Tibial nerve (tissue), 4 donors: ENCODE measurements at regions not wholly inside any gene's neighbourhood (a gene's known extent, or its start where the extent isn't known, plus 50 kb on each side); places are given as distances from the start of the nearest gene placed in this dataset.

ENCODE experiments used
- DNase-seq, 2 donors: peaks; one replicate each; pipeline ENCODE4 v3.0.0-alpha.2; 2019; ENCODE audit warnings: low spot score in 2 of 2
- H3K27ac ChIP-seq, 4 donors: fragments of 200-600 bp; sonication (generic) in 3 of 4; one replicate each; pipeline ENCODE4 v1.5.1; 2017 to 2019; ENCODE audit warnings: mild to moderate bottlenecking in 1 of 4
- H3K27me3 ChIP-seq, 2 donors: fragments of 200-600 bp; sonication (generic) in 1 of 2; one replicate each; pipeline versions ENCODE4 v1.5.1 to v1.6.0; 2017 to 2019
- H3K36me3 ChIP-seq, 3 donors: fragments of 200-600 bp; sonication (generic); one replicate each; pipeline ENCODE4 v1.5.1; 2018 to 2019
- H3K4me1 ChIP-seq, 4 donors: fragments of 200-600 bp; sonication (generic) in 3 of 4; one replicate each; pipeline ENCODE4 v1.5.1; 2017 to 2019
- H3K4me3 ChIP-seq, 4 donors: fragments of 200-600 bp; sonication (generic) in 3 of 4; one replicate each; pipeline ENCODE4 v1.5.1; 2017 to 2019; ENCODE audit warnings: mild to moderate bottlenecking in 1 of 4, moderate library complexity in 1 of 4
- H3K9me3 ChIP-seq, 4 donors: fragments of 200-600 bp; sonication (generic) in 3 of 4; one replicate each; pipeline ENCODE4 v1.5.1; 2017 to 2019
- EP300 ChIP-seq, 2 donors: sonication (generic); formaldehyde crosslinking; IDR thresholded peaks; one replicate each; pipeline ENCODE4 v1.6.1; 2017; ENCODE audit warnings: antibody characterized with exemption in 2 of 2, mild to moderate bottlenecking in 1 of 2
- POLR2A ChIP-seq, 2 donors: fragments of 450-650 bp; IDR thresholded peaks; one replicate each; pipeline ENCODE4 v1.6.1; 2017; ENCODE audit warnings: antibody characterized with exemption in 2 of 2, mild to moderate bottlenecking in 2 of 2, moderate library complexity in 2 of 2
- WGBS, 2 donors: methylation state at CpG; one replicate each; pipeline ENCODE4 v1.1.5; 2018; 5-methylcytosine and 5-hydroxymethylcytosine counted together
- TF ChIP-seq, protein P1 (sequence below), 5 experiments: fragments of 200-600 bp in 3 of 5; fragments of 450-650 bp in 2 of 5; sonication (generic) in 3 of 5; IDR thresholded peaks; one replicate each; pipeline ENCODE4 v1.5.1; 2016 to 2019; ENCODE audit warnings: antibody characterized with exemption in 5 of 5, mild to moderate bottlenecking in 3 of 5, moderate library complexity in 2 of 5

DNA sequence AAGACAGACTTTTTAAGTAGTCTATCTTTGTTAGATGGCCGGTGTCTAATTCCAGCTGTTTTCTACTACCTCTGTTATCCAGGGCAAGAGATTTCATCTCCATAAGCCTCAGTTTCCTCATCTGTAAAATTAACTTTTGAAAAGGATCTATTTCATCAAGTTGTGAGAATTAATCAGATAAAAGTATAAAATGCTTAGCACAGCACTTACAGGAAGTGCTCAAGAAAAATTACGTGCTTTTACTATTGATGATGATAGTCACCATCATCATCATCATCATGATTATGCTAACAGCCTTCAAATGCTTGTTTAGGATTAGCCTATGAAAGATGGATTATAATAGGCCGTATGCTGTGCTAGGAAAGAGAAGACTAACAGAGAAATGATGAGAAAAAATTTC is 76.2 kb downstream of the CYRIA start:
- TF ChIP-seq, protein P1, sequence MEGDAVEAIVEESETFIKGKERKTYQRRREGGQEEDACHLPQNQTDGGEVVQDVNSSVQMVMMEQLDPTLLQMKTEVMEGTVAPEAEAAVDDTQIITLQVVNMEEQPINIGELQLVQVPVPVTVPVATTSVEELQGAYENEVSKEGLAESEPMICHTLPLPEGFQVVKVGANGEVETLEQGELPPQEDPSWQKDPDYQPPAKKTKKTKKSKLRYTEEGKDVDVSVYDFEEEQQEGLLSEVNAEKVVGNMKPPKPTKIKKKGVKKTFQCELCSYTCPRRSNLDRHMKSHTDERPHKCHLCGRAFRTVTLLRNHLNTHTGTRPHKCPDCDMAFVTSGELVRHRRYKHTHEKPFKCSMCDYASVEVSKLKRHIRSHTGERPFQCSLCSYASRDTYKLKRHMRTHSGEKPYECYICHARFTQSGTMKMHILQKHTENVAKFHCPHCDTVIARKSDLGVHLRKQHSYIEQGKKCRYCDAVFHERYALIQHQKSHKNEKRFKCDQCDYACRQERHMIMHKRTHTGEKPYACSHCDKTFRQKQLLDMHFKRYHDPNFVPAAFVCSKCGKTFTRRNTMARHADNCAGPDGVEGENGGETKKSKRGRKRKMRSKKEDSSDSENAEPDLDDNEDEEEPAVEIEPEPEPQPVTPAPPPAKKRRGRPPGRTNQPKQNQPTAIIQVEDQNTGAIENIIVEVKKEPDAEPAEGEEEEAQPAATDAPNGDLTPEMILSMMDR (IDR thresholded peaks at IDR 0.05), result no peak
- TF ChIP-seq POLR2A (IDR thresholded peaks at IDR 0.05), result no peak
- TF ChIP-seq EP300 (IDR thresholded peaks at IDR 0.05), result no peak
- Histone ChIP-seq H3K9me3 (no peaks in the 10 kb centered on the region), H3K4me1 (peaks cover 0 to 2% (median 0%) of the 10 kb centered on the region in 4 donors), H3K27ac (no peak overlapping the region), H3K27me3 (no peaks in the 10 kb centered on the region), H3K36me3 (no peaks in the 10 kb centered on the region), H3K4me3 (no peak overlapping the region)
- no peak for DNase-seq
- 87 to 91% methylated on average over 3 of the region's 3 CpGs for WGBS, 2 donors

DNA sequence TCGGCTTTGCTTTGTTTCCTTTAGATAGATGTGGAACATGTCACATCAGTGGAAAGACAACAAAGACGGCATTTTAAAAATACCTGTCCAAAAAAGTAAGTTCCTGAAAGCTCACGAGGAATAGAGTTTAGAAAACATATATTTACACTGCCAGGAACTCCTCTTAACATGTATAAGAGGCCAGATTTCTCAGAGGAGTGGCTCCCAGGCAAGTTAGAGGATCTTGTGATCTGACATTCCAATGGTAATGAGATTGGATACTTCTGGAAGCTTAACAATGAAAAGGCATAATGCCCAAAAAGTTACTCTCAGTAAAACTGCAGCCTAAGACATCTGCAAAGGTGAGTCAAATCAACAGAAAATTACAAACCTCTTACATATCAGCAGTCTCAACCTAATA is 77.1 kb downstream of the CYRIA start:
- Histone ChIP-seq H3K27me3 (no peaks in the 10 kb centered on the region), H3K4me1 (peaks cover 0 to 4% (median 0%) of the 10 kb centered on the region in 4 donors), H3K4me3 (no peak overlapping the region), H3K9me3 (no peaks in the 10 kb centered on the region), H3K27ac (no peak overlapping the region), H3K36me3 (no peaks in the 10 kb centered on the region)
- TF ChIP-seq, protein P1 (IDR thresholded peaks at IDR 0.05), result no peak
- TF ChIP-seq EP300 (IDR thresholded peaks at IDR 0.05) (no peak), POLR2A (IDR thresholded peaks at IDR 0.05) (no peak)
- 79 to 82% methylated on average over 3 of the region's 3 CpGs for WGBS, 2 donors
- no peak for DNase-seq

DNA sequence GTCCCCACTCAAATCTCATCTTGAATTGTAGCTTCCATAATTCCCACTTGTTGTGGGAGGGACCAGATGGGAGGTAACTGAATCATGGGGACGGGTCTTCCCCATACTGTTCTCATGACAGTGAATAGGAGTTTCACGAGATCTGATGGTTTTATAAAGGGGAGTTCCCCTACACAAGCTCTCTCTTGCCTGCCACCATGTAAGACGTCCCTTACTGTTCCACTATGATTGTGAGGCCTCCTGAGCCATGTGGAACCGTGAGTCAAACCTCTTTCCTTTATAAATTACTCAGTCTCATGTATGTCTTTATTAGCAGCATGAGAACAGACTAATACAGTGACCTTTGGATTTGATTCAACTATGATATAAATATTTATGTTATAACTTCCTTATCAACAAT is 78.0 kb downstream of the CYRIA start:
- no peak overlapping the region for H3K27ac ChIP-seq
- H3K4me1 ChIP-seq, result peaks cover 0 to 4% (median 0%) of the 10 kb centered on the region in 4 donors
- no peak for DNase-seq
- no peaks in the 10 kb centered on the region for H3K36me3 ChIP-seq
- H3K9me3 ChIP-seq, result no peaks in the 10 kb centered on the region
- H3K4me3 ChIP-seq, result no peak overlapping the region
- H3K27me3 ChIP-seq, result no peaks in the 10 kb centered on the region
- WGBS, 2 donors, result 79 to 90% methylated on average over 4 of the region's 4 CpGs
- TF ChIP-seq EP300 (IDR thresholded peaks at IDR 0.05) (no peak), POLR2A (IDR thresholded peaks at IDR 0.05) (no peak)

DNA sequence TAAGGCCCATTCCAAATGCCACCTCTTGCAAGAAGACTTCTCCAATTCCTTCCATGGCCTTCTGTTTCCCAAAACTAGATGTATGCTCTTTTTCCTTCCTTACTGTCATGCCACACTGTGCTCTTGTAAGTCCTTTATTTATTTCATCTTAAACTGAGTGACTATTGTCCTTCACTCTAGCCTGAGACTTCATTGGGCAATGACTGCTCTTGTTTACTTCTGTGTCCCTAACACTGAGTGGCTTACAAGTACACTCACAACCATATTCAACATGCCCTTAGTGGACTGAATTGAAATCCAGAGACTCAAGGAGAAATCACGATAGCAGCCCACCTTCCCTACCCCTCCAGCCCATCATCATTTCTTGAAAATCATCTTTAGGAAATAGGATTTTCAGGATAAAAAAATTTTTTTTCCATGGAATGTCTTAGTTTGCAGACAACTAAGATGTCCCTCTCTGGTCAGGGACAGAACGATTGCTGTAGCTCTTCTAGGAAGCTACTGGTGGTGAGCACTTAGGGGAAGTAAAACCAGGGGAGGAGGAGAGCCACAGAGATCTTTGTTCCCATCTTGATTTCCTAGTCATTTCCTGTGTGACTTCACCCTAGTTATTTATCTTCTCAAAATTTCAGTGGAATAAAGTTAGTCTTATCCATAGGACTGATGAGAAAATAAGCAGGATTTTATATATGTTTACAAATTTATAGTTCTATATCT is 80.7 kb downstream of the CYRIA start:
- 74 to 79% methylated on average over 2 of the region's 2 CpGs for WGBS, 2 donors
- Histone ChIP-seq H3K27me3 (no peaks in the 10 kb centered on the region), H3K4me1 (peaks cover 0 to 4% (median 0%) of the 10 kb centered on the region in 4 donors), H3K9me3 (no peaks in the 10 kb centered on the region), H3K27ac (no peak overlapping the region), H3K4me3 (no peak overlapping the region), H3K36me3 (no peaks in the 10 kb centered on the region)
- TF ChIP-seq POLR2A (IDR thresholded peaks at IDR 0.05) (no peak), EP300 (IDR thresholded peaks at IDR 0.05) (no peak)
- TF ChIP-seq, protein P1 (IDR thresholded peaks at IDR 0.05), result no peak
- no peak for DNase-seq

DNA sequence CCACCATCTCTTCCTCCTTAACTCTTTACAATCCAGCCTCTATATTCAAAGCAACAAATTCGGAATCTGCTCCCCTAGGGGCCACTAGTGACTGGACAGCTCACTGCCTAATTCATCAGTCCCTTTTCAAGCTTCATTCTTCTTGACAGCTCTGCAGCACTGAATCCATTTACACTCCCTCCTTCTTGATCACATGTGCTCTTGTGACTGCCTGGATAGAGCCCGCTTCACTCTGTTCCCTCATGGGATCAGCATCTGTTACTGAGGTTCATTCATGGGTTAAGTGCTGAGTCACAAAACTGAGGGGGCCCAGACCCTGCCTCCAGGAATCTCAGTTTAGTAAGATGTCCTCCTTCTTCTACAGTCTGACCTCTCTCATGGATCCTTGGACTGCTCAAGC is 81.5 kb downstream of the CYRIA start:
- Histone ChIP-seq H3K36me3 (no peaks in the 10 kb centered on the region), H3K4me1 (peaks cover 0 to 4% (median 0%) of the 10 kb centered on the region in 4 donors), H3K4me3 (no peak overlapping the region), H3K27ac (peak overlapping the region in 1 of 4 donors; percentile 9), H3K27me3 (no peaks in the 10 kb centered on the region), H3K9me3 (no peaks in the 10 kb centered on the region)
- DNase-seq, result no peak
- 73 to 83% methylated on average over 2 of the region's 2 CpGs for WGBS, 2 donors
- no peak for TF ChIP-seq POLR2A (IDR thresholded peaks at IDR 0.05)
- TF ChIP-seq EP300 (IDR thresholded peaks at IDR 0.05), result no peak
- TF ChIP-seq, protein P1 (IDR thresholded peaks at IDR 0.05), result no peak
